HL-60 (cell line): ENCODE measurements at regions not wholly inside any gene's neighbourhood (a gene's known extent, or its start where the extent isn't known, plus 50 kb on each side); places are given as distances from the start of the nearest gene placed in this dataset.

ENCODE experiments used
- CTCF ChIP-seq: IDR thresholded peaks from one replicate; pipeline ENCODE4 v1.5.1; 2011; ENCODE audit warnings: low read length, control low read depth, inconsistent platforms; ENCODE audit not compliant: insufficient read depth
- GABPA ChIP-seq: IDR thresholded peaks from 2 replicates; pipeline ENCODE4 v1.6.1; 2012; ENCODE audit warnings: low read depth
- POLR2AphosphoS5 ChIP-seq: IDR thresholded peaks from 2 replicates; pipeline ENCODE4 v1.6.1; 2012; ENCODE audit warnings: low read depth
- REST ChIP-seq: IDR thresholded peaks from 2 replicates; pipeline ENCODE4 v1.6.1; 2012; ENCODE audit warnings: low read depth; ENCODE audit not compliant: insufficient replicate concordance
- SPI1 ChIP-seq: IDR thresholded peaks from 2 replicates; pipeline ENCODE4 v1.6.1; 2012; ENCODE audit warnings: low read depth, mild to moderate bottlenecking, borderline replicate concordance

GRCh38 chr6:10190042-10190441 lies 224.8 kb downstream of the TFAP2A start:
- TF ChIP-seq CTCF (no peak), GABPA (no peak), POLR2AphosphoS5 (no peak), REST (no peak), SPI1 (no peak)
